DND-41 (cell line): ENCODE measurements at regions not wholly inside any gene's neighbourhood (a gene's known extent, or its start where the extent isn't known, plus 50 kb on each side); places are given as distances from the start of the nearest gene placed in this dataset.

Experiments used
- ATAC-seq: fragments of 200-7000 bp; cut with Tn5 transposase; 3 replicates; pipeline ENCODE4 v1.9.1; 2021; ENCODE audit warnings: low read depth; ENCODE audit not compliant: insufficient read depth
- DNase-seq: peaks from one replicate; pipeline ENCODE4 v3.0.0-alpha.2; 2020
- H2AFZ ChIP-seq: 2 replicates; pipeline ENCODE4 v1.6.0; 2012; ENCODE audit warnings: low read depth, low read length
- H3K27ac ChIP-seq: 2 replicates; pipeline ENCODE4 v1.5.1; 2012; ENCODE audit warnings: low read length, inconsistent platforms
- H3K27me3 ChIP-seq: fragments of 200-600 bp; sonication (generic); 2 replicates; pipeline ENCODE4 v1.6.0; 2012; ENCODE audit warnings: low read length, mild to moderate bottlenecking, inconsistent platforms; ENCODE audit not compliant: insufficient read depth, poor library complexity
- H3K36me3 ChIP-seq: 2 replicates; pipeline ENCODE4 v1.5.1; 2012; ENCODE audit warnings: low read length, inconsistent platforms; ENCODE audit not compliant: insufficient read depth
- H3K4me1 ChIP-seq: 2 replicates; pipeline ENCODE4 v1.5.1; 2012; ENCODE audit warnings: mild to moderate bottlenecking, low read length; ENCODE audit not compliant: insufficient read depth
- H3K4me2 ChIP-seq: 2 replicates; pipeline ENCODE4 v1.6.0; 2012; ENCODE audit warnings: mild to moderate bottlenecking, moderate library complexity, low read length, inconsistent platforms; ENCODE audit not compliant: insufficient read depth
- H3K4me3 ChIP-seq, 2 experiments: fragments of 200-600 bp in 1 of 2; shearing (Covaris generic) in 1 of 2; 2 replicates each; pipeline ENCODE4 v1.5.1; 2012 to 2016; ENCODE audit warnings: inconsistent platforms in 2 of 2, low read length in 2 of 2, mild to moderate bottlenecking in 2 of 2, low read depth in 1 of 2, moderate library complexity in 1 of 2
- H3K79me2 ChIP-seq: 2 replicates; pipeline ENCODE4 v1.6.0; 2012; ENCODE audit warnings: low read length, inconsistent platforms; ENCODE audit not compliant: insufficient read depth
- H3K9ac ChIP-seq: 2 replicates; pipeline ENCODE4 v1.6.0; 2012; ENCODE audit warnings: low read depth, mild to moderate bottlenecking, inconsistent platforms, low read length, moderate library complexity
- H3K9me3 ChIP-seq: 2 replicates; pipeline ENCODE4 v1.5.1; 2012; ENCODE audit warnings: low read length, moderate library complexity, mild to moderate bottlenecking, inconsistent platforms; ENCODE audit not compliant: insufficient read depth, severe bottlenecking
- H4K20me1 ChIP-seq: 2 replicates; pipeline ENCODE4 v1.6.0; 2012; ENCODE audit warnings: low read length; ENCODE audit not compliant: insufficient read depth
- CTCF ChIP-seq: IDR thresholded peaks from 2 replicates; pipeline ENCODE4 v1.5.1; 2012; ENCODE audit warnings: borderline replicate concordance, low read length, moderate library complexity, mild to moderate bottlenecking; ENCODE audit not compliant: poor library complexity, severe bottlenecking; ENCODE audit errors: extremely low read depth
- EZH2 ChIP-seq: IDR thresholded peaks from 3 replicates; pipeline ENCODE4 v1.6.1; 2012; ENCODE audit warnings: borderline replicate concordance, low read depth, mild to moderate bottlenecking, moderate library complexity, low read length, inconsistent platforms; ENCODE audit not compliant: severe bottlenecking

- ATAC-seq, result no peak
- Histone ChIP-seq H3K36me3 (peaks cover 15% of the 10 kb centered on the region; the same call in 1 of the 2 replicates), H3K27me3 (no peaks in the 10 kb centered on the region), H3K4me2 (no peak overlapping the region), H3K27ac (no peak overlapping the region), H3K9me3 (no peaks in the 10 kb centered on the region), H3K79me2 (no peaks in the 10 kb centered on the region), H3K9ac (no peak overlapping the region), H2AFZ (no peak overlapping the region), H3K4me1 (no peaks in the 10 kb centered on the region), H4K20me1 (no peaks in the 10 kb centered on the region), H3K4me3 (no peak overlapping the region)
- TF ChIP-seq CTCF, result no peak
- TF ChIP-seq EZH2, result no peak
- DNase-seq, result no peak
Observed at GRCh38 chr13:73782450-73783449, 351.5 kb downstream of the KLF12 start.

GRCh38 chr13:73781384-73781783 is 352.8 kb downstream of the KLF12 start:
- no peak for TF ChIP-seq EZH2
- TF ChIP-seq CTCF, result no peak

GRCh38 chr13:73779881-73780280 is 354.3 kb downstream of the KLF12 start:
- ATAC-seq, result no peak

More at GRCh38 chr13:73781384-73781783, 352.8 kb downstream of the KLF12 start:
- no peak overlapping the region for H2AFZ ChIP-seq
- no peaks in the 10 kb centered on the region for H3K9me3 ChIP-seq
- ATAC-seq, result no peak
- H3K27ac ChIP-seq, result no peak overlapping the region
- no peak overlapping the region for H3K9ac ChIP-seq
- DNase-seq, result no peak
- no peaks in the 10 kb centered on the region for H3K79me2 ChIP-seq
- no peaks in the 10 kb centered on the region for H4K20me1 ChIP-seq
- no peaks in the 10 kb centered on the region for H3K27me3 ChIP-seq
- peaks cover 21% of the 10 kb centered on the region; the same call in 1 of the 2 replicates for H3K36me3 ChIP-seq
- no peak overlapping the region for H3K4me3 ChIP-seq
- H3K4me1 ChIP-seq, result no peaks in the 10 kb centered on the region
- no peak overlapping the region for H3K4me2 ChIP-seq

More at GRCh38 chr13:73779881-73780280, 354.3 kb downstream of the KLF12 start:
- H3K27ac ChIP-seq, result no peak overlapping the region
- H2AFZ ChIP-seq, result no peak overlapping the region
- H4K20me1 ChIP-seq, result no peaks in the 10 kb centered on the region
- no peaks in the 10 kb centered on the region for H3K9me3 ChIP-seq
- no peaks in the 10 kb centered on the region for H3K4me1 ChIP-seq
- no peak for TF ChIP-seq CTCF
- TF ChIP-seq EZH2, result no peak
- no peak overlapping the region for H3K9ac ChIP-seq
- no peak overlapping the region for H3K4me3 ChIP-seq
- H3K27me3 ChIP-seq, result no peaks in the 10 kb centered on the region
- no peaks in the 10 kb centered on the region for H3K79me2 ChIP-seq
- H3K36me3 ChIP-seq, result peaks cover 29% of the 10 kb centered on the region; the same call in 1 of the 2 replicates
- no peak overlapping the region for H3K4me2 ChIP-seq
- no peak for DNase-seq
